SK-N-SH (cell line): ENCODE measurements at regions not wholly inside any gene's neighbourhood (a gene's known extent, or its start where the extent isn't known, plus 50 kb on each side); places are given as distances from the start of the nearest gene placed in this dataset.
A peak's percentile ranks its signal among the peaks of the same experiment; 100 is the strongest.

ENCODE experiments used
- CTCF ChIA-PET: fragments of 300-600, 350-600 bp; formaldehyde crosslinking; extraction: SDS; loops from one replicate; lab custom pipeline; 2021; lab: Yijun Ruan, JAX
- POLR2A ChIA-PET: fragments of 350-600 bp; sonication (Branson Sonifier 250); formaldehyde crosslinking; extraction: SDS; loops from one replicate; lab custom pipeline; 2020; ENCODE audit warnings: antibody characterized with exemption, inconsistent platforms; lab: Yijun Ruan, JAX
- DNase-seq: peaks from one replicate; pipeline ENCODE4 v3.0.0; 2012
- H2AFZ ChIP-seq: fragments of 200-600 bp; sonication (generic); 2 replicates; pipeline ENCODE4 v1.8.1; 2016; ENCODE audit warnings: antibody characterized with exemption, mild to moderate bottlenecking, low read depth
- H3F3A ChIP-seq: fragments of 200-600 bp; sonication (generic); replicated peaks from 2 replicates; pipeline ENCODE3; 2016; ENCODE audit warnings: antibody characterized with exemption, mild to moderate bottlenecking; ENCODE audit not compliant: insufficient read depth
- H3K27ac ChIP-seq, 2 experiments: fragments of 200-500 bp in 1 of 2; fragments of 200-600 bp in 1 of 2; sonication (Bioruptor generic) in 1 of 2; sonication (generic), shearing (Covaris generic) in 1 of 2; 2 replicates each; pipeline versions ENCODE4 v1.5.1 to v1.6.1; 2014 to 2016; ENCODE audit warnings: low read depth in 2 of 2, inconsistent platforms in 1 of 2, low read length in 1 of 2, mild to moderate bottlenecking in 1 of 2, mixed read lengths in 1 of 2
- H3K27me3 ChIP-seq: fragments of 200-600 bp; sonication (generic), shearing (Covaris generic); 2 replicates; pipeline ENCODE4 v1.6.1; 2016; ENCODE audit warnings: mixed run types; ENCODE audit not compliant: insufficient read depth
- H3K36me3 ChIP-seq, 2 experiments: fragments of 200-500 bp in 1 of 2; fragments of 200-600 bp in 1 of 2; sonication (Bioruptor generic) in 1 of 2; sonication (generic) in 1 of 2; replicated peaks in 1 of 2; 2 replicates each; pipeline versions ENCODE3 to v1.5.1; 2014 to 2016; ENCODE audit warnings: low read length in 1 of 2, mild to moderate bottlenecking in 1 of 2; ENCODE audit not compliant: insufficient read depth in 2 of 2, control insufficient read depth in 1 of 2
- H3K4me1 ChIP-seq, 2 experiments: fragments of 200-500 bp in 1 of 2; fragments of 200-600 bp in 1 of 2; sonication (Bioruptor generic) in 1 of 2; sonication (generic), shearing (Covaris generic) in 1 of 2; 2 replicates each; pipeline versions ENCODE4 v1.5.1 to v1.6.1; 2014 to 2016; ENCODE audit warnings: low read depth in 1 of 2, low read length in 1 of 2, mixed run types in 1 of 2; ENCODE audit not compliant: insufficient read depth in 2 of 2, control insufficient read depth in 1 of 2
- H3K4me2 ChIP-seq: fragments of 200-600 bp; sonication (generic), shearing (Covaris generic); 2 replicates; pipeline ENCODE4 v1.6.1; 2017; ENCODE audit warnings: mixed run types
- H3K4me3 ChIP-seq, 2 experiments: fragments of 200-500 bp in 1 of 2; fragments of 200-600 bp in 1 of 2; sonication (Bioruptor generic) in 1 of 2; sonication (generic), shearing (Covaris generic) in 1 of 2; 2 replicates each; pipeline versions ENCODE4 v1.5.1 to v1.8.1; 2014 to 2016; ENCODE audit warnings: low read depth in 2 of 2, inconsistent platforms in 1 of 2, low read length in 1 of 2, mild to moderate bottlenecking in 1 of 2, mixed read lengths in 1 of 2, moderate library complexity in 1 of 2
- H3K79me2 ChIP-seq: fragments of 200-600 bp; sonication (generic); 2 replicates; pipeline ENCODE4 v1.8.1; 2017; ENCODE audit warnings: mild to moderate bottlenecking; ENCODE audit not compliant: insufficient read depth
- H3K9ac ChIP-seq: fragments of 200-600 bp; sonication (generic); 2 replicates; pipeline ENCODE4 v1.6.1; 2017; ENCODE audit warnings: mixed run types
- H3K9me2 ChIP-seq: fragments of 200-600 bp; sonication (generic); 2 replicates; pipeline ENCODE4 v1.6.1; 2017; ENCODE audit warnings: mixed run types
- H3K9me3 ChIP-seq: fragments of 200-600 bp; sonication (generic); 2 replicates; pipeline ENCODE4 v1.6.1; 2017; ENCODE audit warnings: mixed run types, mild to moderate bottlenecking, moderate library complexity
- H4K20me1 ChIP-seq: fragments of 200-600 bp; sonication (generic); 2 replicates; pipeline ENCODE4 v1.6.1; 2017; ENCODE audit warnings: mild to moderate bottlenecking, mixed run types; ENCODE audit not compliant: insufficient read depth
- CHD2 ChIP-seq: fragments of 150-350 bp; IDR thresholded peaks from 2 replicates; pipeline ENCODE4 v1.6.1; 2018; ENCODE audit warnings: low read length; ENCODE audit not compliant: partially characterized antibody
- EP300 ChIP-seq, 2 experiments: IDR thresholded peaks; 2 replicates each; pipeline versions ENCODE4 v1.4.0 to v1.6.1; 2012; ENCODE audit warnings: borderline replicate concordance in 1 of 2, low read depth in 1 of 2, low read length in 1 of 2
- GATA2 ChIP-seq: sonication (generic); formaldehyde crosslinking; IDR thresholded peaks from 2 replicates; pipeline ENCODE4 v1.5.0; 2020; ENCODE audit warnings: mild to moderate bottlenecking, missing genetic modification reagents
- MEF2A ChIP-seq: IDR thresholded peaks from 2 replicates; pipeline ENCODE4 v1.4.0; 2012; ENCODE audit warnings: low read depth, borderline replicate concordance
- MXI1 ChIP-seq: IDR thresholded peaks from 2 replicates; pipeline ENCODE4 v1.6.1; 2012; ENCODE audit warnings: mild to moderate bottlenecking, low read depth, low read length, improper control_type of control experiment
- NFIC ChIP-seq: IDR thresholded peaks from 2 replicates; pipeline ENCODE4 v1.4.0; 2012; ENCODE audit warnings: borderline replicate concordance
- NRF1 ChIP-seq: IDR thresholded peaks from 2 replicates; pipeline ENCODE4 v1.6.1; 2012; ENCODE audit warnings: low read depth, mild to moderate bottlenecking, low read length
- RAD21 ChIP-seq: IDR thresholded peaks from 2 replicates; pipeline ENCODE4 v1.6.1; 2012; ENCODE audit warnings: mild to moderate bottlenecking, low read length
- RCOR1 ChIP-seq: fragments of 150-350 bp; IDR thresholded peaks from 2 replicates; pipeline ENCODE4 v1.6.1; 2017; ENCODE audit warnings: antibody characterized with exemption, low read length
- REST ChIP-seq: IDR thresholded peaks from 2 replicates; pipeline ENCODE4 v1.6.1; 2012; ENCODE audit warnings: mild to moderate bottlenecking, low read depth, low read length, moderate library complexity
- RFX5 ChIP-seq: IDR thresholded peaks from 2 replicates; pipeline ENCODE4 v1.6.1; 2012; ENCODE audit warnings: mild to moderate bottlenecking, improper control_type of control experiment, low read length
- SMC3 ChIP-seq: IDR thresholded peaks from 2 replicates; pipeline ENCODE4 v1.6.1; 2012; ENCODE audit warnings: low read depth, low read length, improper control_type of control experiment
- TAF1 ChIP-seq: IDR thresholded peaks from 2 replicates; pipeline ENCODE4 v1.6.1; 2012; ENCODE audit warnings: low read depth, mild to moderate bottlenecking, low read length, moderate library complexity, borderline replicate concordance
- USF1 ChIP-seq: IDR thresholded peaks from 2 replicates; pipeline ENCODE4 v1.4.0; 2012; ENCODE audit warnings: low read depth, borderline replicate concordance
- USF2 ChIP-seq: fragments of 150-350 bp; IDR thresholded peaks from 2 replicates; pipeline ENCODE4 v1.6.1; 2017; ENCODE audit warnings: antibody characterized with exemption, low read length, low read depth, borderline replicate concordance
- YY1 ChIP-seq: IDR thresholded peaks from 2 replicates; pipeline ENCODE4 v1.4.0; 2012; ENCODE audit warnings: low read depth, mild to moderate bottlenecking
- WGBS: methylation state at CpG from one replicate; pipeline ENCODE4 v1.1.6; 2017; ENCODE audit warnings: low lambda C conversion rate; 5-methylcytosine and 5-hydroxymethylcytosine counted together

GRCh38 chr4:31239886-31240285, 519.7 kb downstream of the PCDH7 start (continued):
- no peak for TF ChIP-seq REST
- TF ChIP-seq, all 33 proteins: peak for 0

GRCh38 chr4:31241504-31242106, 521.4 kb downstream of the PCDH7 start:
- no peak for DNase-seq
- H3K4me1 ChIP-seq = no peaks in the 10 kb centered on the region
- H3K9ac ChIP-seq = no peak overlapping the region
- ChIA-PET CTCF (interaction anchor here (0.6 kb wide), 1 partner anchor 1713 kb away, joined by 3 read pairs; no protein-coding TSS in a partner anchor), POLR2A (no interaction called here)
- no peaks in the 10 kb centered on the region for H3K36me3 ChIP-seq
- no peak overlapping the region for H2AFZ ChIP-seq
- H3K9me3 ChIP-seq = no peaks in the 10 kb centered on the region
- H3K79me2 ChIP-seq = no peaks in the 10 kb centered on the region
- H3F3A ChIP-seq = no peaks in the 10 kb centered on the region
- no peak overlapping the region for H3K4me3 ChIP-seq
- WGBS = 11% methylated on average over 1 of the region's 1 CpG
- H3K27ac ChIP-seq = no peak overlapping the region
- no peaks in the 10 kb centered on the region for H3K27me3 ChIP-seq
- no peak for TF ChIP-seq NRF1
- TF ChIP-seq GATA2 (CRISPR knock-in tag) = peak; percentile 56
- TF ChIP-seq, all 33 proteins: peak for 1
- no peaks in the 10 kb centered on the region for H3K9me2 ChIP-seq
- no peak overlapping the region for H3K4me2 ChIP-seq
- no peaks in the 10 kb centered on the region for H4K20me1 ChIP-seq

GRCh38 chr4:31246856-31247255, 526.7 kb downstream of the PCDH7 start:
- no peak overlapping the region for H3K4me2 ChIP-seq
- no peaks in the 10 kb centered on the region for H3K36me3 ChIP-seq
- no peaks in the 10 kb centered on the region for H3K4me1 ChIP-seq
- no peak overlapping the region for H3K27ac ChIP-seq
- no peaks in the 10 kb centered on the region for H4K20me1 ChIP-seq
- H3K27me3 ChIP-seq = no peaks in the 10 kb centered on the region
- no peak overlapping the region for H3K9ac ChIP-seq
- TF ChIP-seq RCOR1 = no peak
- TF ChIP-seq CHD2 = no peak
- TF ChIP-seq EP300 (IDR thresholded peaks at IDR 0.05; ENCODE audit: borderline replicate concordance in 1 of 2, low read depth in 1 of 2, low read length in 1 of 2) = no peak
- no peak for TF ChIP-seq USF1
- no peak for TF ChIP-seq TAF1
- TF ChIP-seq MXI1 = no peak
- TF ChIP-seq NFIC = no peak
- TF ChIP-seq MEF2A = no peak
- no peak for TF ChIP-seq YY1
- TF ChIP-seq GATA2 (CRISPR knock-in tag) = no peak
- no peak for TF ChIP-seq RAD21
- no peak for TF ChIP-seq SMC3
- TF ChIP-seq USF2 = no peak
- TF ChIP-seq RFX5 = no peak
- TF ChIP-seq, all 33 proteins: peak for 0
- H3K9me3 ChIP-seq = no peaks in the 10 kb centered on the region
- no peak for DNase-seq
- no peaks in the 10 kb centered on the region for H3F3A ChIP-seq
- ChIA-PET CTCF (no interaction called here), POLR2A (no interaction called here)
- H3K4me3 ChIP-seq = no peak overlapping the region
- no peak overlapping the region for H2AFZ ChIP-seq
- 10% methylated on average over 1 of the region's 1 CpG for WGBS
- no peaks in the 10 kb centered on the region for H3K9me2 ChIP-seq
- H3K79me2 ChIP-seq = no peaks in the 10 kb centered on the region
